NT2/D1 (cell line): ENCODE measurements at regions not wholly inside any gene's neighbourhood (a gene's known extent, or its start where the extent isn't known, plus 50 kb on each side); places are given as distances from the start of the nearest gene placed in this dataset.

Experiments
- SUZ12 ChIP-seq: IDR thresholded peaks from 2 replicates; pipeline ENCODE4 v1.6.1; 2011; ENCODE audit not compliant: insufficient read length, insufficient read depth; ENCODE audit errors: extremely low read depth
- ZNF274 ChIP-seq: IDR thresholded peaks from 2 replicates; pipeline ENCODE4 v1.6.1; 2011; ENCODE audit warnings: mild to moderate bottlenecking, low read depth, low read length

DNA sequence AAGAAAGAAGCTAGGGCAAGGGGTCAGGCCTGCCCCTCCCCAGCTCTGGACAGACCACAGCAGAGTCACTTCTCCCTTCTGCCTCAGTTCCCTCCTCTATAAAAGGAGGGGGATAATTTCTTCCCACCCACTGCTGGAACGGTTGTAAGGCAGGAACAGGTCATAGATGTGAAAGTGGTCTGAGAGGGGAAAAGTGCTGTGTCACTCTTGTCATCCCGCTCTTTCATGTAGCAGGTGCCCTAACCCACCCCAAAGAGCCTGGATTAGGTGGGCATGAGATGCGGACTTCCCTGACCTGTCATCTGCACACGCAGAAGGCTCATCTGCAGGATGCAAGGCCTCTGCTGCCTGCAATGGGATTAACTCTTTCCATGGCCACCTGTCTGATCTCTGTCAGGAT is 218.2 kb upstream of the LRFN2 start:
- no peak for TF ChIP-seq SUZ12
- no peak for TF ChIP-seq ZNF274
